ENCODE measurements at regions not wholly inside any gene's neighbourhood (a gene's known extent, or its start where the extent isn't known, plus 50 kb on each side); places are given as distances from the start of the nearest gene placed in this dataset.

DNA sequence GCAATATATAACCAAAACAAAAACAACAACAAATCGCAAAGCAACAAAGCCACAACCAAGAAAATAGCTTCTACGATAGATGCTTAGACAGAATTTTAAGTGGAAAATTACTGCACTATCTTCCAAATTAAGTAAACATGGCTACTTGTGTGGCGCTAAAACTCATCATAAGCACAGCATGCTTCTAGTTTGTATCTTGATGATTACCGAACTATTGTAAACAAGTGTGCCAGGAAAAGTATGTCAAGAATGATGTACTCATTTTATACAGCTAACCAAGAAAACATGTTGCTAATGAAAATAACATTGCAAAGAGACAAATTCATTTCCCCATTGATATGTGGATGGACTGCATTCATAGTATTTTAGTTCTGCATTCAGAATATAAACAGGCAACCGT is 271.9 kb upstream of the GPC6 start:
- Histone ChIP-seq H3K79me2 (replicated peaks; ENCODE audit: insufficient read depth, low read length) (no peaks in the 10 kb centered on the region), H3K36me3 (ENCODE audit: insufficient read depth, low read length) (no peaks in the 10 kb centered on the region), H3K27me3 (ENCODE audit: insufficient read depth, low read depth, low read length) (no peaks in the 10 kb centered on the region), H3K9me2 (ENCODE audit: insufficient read depth, low read length) (no peaks in the 10 kb centered on the region), H3K4me2 (ENCODE audit: low read length) (no peak overlapping the region), H4K20me1 (ENCODE audit: insufficient read depth) (no peaks in the 10 kb centered on the region), H3K9me3 (ENCODE audit: low read length) (no peaks in the 10 kb centered on the region), H2AFZ (ENCODE audit: low read depth, low read length) (no peak overlapping the region), H3K27ac (ENCODE audit: low read length) (no peak overlapping the region), H3F3A (ENCODE audit: insufficient read depth, low read length, poor library complexity, severe bottlenecking) (peaks cover 11% of the 10 kb centered on the region), H3K4me3 (ENCODE audit: low read length) (no peak overlapping the region), H3K9ac (ENCODE audit: low read length) (no peak overlapping the region)
- TF ChIP-seq SMC3 (conservative IDR thresholded peaks at IDR 0.05; ENCODE audit: poor library complexity) (no peak), POLR2AphosphoS5 (IDR thresholded peaks at IDR 0.05) (no peak), EP300 (conservative IDR thresholded peaks at IDR 0.05; ENCODE audit: poor library complexity, severe bottlenecking) (no peak), MXI1 (conservative IDR thresholded peaks at IDR 0.05; ENCODE audit: poor library complexity, severe bottlenecking) (no peak), EZH2 (IDR thresholded peaks at IDR 0.05; ENCODE audit: borderline replicate concordance, insufficient read depth, low read length, poor library complexity, severe bottlenecking) (no peak), TAF1 (IDR thresholded peaks at IDR 0.05; ENCODE audit: low read depth) (no peak), RAD21 (conservative IDR thresholded peaks at IDR 0.05) (no peak)
- TF ChIP-seq, protein P1, sequence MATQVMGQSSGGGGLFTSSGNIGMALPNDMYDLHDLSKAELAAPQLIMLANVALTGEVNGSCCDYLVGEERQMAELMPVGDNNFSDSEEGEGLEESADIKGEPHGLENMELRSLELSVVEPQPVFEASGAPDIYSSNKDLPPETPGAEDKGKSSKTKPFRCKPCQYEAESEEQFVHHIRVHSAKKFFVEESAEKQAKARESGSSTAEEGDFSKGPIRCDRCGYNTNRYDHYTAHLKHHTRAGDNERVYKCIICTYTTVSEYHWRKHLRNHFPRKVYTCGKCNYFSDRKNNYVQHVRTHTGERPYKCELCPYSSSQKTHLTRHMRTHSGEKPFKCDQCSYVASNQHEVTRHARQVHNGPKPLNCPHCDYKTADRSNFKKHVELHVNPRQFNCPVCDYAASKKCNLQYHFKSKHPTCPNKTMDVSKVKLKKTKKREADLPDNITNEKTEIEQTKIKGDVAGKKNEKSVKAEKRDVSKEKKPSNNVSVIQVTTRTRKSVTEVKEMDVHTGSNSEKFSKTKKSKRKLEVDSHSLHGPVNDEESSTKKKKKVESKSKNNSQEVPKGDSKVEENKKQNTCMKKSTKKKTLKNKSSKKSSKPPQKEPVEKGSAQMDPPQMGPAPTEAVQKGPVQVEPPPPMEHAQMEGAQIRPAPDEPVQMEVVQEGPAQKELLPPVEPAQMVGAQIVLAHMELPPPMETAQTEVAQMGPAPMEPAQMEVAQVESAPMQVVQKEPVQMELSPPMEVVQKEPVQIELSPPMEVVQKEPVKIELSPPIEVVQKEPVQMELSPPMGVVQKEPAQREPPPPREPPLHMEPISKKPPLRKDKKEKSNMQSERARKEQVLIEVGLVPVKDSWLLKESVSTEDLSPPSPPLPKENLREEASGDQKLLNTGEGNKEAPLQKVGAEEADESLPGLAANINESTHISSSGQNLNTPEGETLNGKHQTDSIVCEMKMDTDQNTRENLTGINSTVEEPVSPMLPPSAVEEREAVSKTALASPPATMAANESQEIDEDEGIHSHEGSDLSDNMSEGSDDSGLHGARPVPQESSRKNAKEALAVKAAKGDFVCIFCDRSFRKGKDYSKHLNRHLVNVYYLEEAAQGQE (IDR thresholded peaks at IDR 0.05; ENCODE audit: borderline replicate concordance): no peak
- TF ChIP-seq, protein P2, sequence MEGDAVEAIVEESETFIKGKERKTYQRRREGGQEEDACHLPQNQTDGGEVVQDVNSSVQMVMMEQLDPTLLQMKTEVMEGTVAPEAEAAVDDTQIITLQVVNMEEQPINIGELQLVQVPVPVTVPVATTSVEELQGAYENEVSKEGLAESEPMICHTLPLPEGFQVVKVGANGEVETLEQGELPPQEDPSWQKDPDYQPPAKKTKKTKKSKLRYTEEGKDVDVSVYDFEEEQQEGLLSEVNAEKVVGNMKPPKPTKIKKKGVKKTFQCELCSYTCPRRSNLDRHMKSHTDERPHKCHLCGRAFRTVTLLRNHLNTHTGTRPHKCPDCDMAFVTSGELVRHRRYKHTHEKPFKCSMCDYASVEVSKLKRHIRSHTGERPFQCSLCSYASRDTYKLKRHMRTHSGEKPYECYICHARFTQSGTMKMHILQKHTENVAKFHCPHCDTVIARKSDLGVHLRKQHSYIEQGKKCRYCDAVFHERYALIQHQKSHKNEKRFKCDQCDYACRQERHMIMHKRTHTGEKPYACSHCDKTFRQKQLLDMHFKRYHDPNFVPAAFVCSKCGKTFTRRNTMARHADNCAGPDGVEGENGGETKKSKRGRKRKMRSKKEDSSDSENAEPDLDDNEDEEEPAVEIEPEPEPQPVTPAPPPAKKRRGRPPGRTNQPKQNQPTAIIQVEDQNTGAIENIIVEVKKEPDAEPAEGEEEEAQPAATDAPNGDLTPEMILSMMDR (IDR thresholded peaks at IDR 0.05; ENCODE audit: poor library complexity, severe bottlenecking): no peak

DNA sequence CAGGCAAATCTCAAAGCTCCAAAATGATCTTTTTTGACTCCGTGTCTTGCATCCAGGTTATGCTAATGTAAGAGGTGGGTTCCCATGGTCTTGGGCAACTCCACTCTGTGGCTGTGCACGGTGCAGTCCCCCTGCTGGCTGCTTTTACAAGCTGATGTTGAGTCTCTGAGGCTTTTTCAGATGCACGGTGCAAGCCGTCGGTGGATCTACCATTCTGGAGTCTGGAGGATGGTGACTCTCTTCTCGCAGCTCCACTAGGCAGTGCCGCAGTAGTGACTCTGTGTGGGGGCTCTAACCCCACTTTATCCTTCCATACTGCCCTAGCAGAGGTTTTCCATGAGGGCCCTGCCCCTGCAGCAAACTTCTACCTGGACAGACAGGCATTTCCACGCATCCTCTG is 266.8 kb upstream of the GPC6 start:
- Histone ChIP-seq H3K4me2 (ENCODE audit: low read length) (no peak overlapping the region), H3K9me3 (ENCODE audit: low read length) (no peaks in the 10 kb centered on the region), H3K4me3 (ENCODE audit: low read length) (no peak overlapping the region), H3K27ac (ENCODE audit: low read length) (no peak overlapping the region), H2AFZ (ENCODE audit: low read depth, low read length) (no peak overlapping the region), H3K9me2 (ENCODE audit: insufficient read depth, low read length) (no peaks in the 10 kb centered on the region), H3F3A (ENCODE audit: insufficient read depth, low read length, poor library complexity, severe bottlenecking) (no peaks in the 10 kb centered on the region), H4K20me1 (ENCODE audit: insufficient read depth) (no peaks in the 10 kb centered on the region), H3K36me3 (ENCODE audit: insufficient read depth, low read length) (no peaks in the 10 kb centered on the region), H3K27me3 (ENCODE audit: insufficient read depth, low read depth, low read length) (no peaks in the 10 kb centered on the region), H3K9ac (ENCODE audit: low read length) (no peak overlapping the region), H3K79me2 (replicated peaks; ENCODE audit: insufficient read depth, low read length) (no peaks in the 10 kb centered on the region)
- TF ChIP-seq TAF1 (IDR thresholded peaks at IDR 0.05; ENCODE audit: low read depth): no peak
- TF ChIP-seq, protein P1 (IDR thresholded peaks at IDR 0.05; ENCODE audit: borderline replicate concordance): no peak
- TF ChIP-seq EP300 (conservative IDR thresholded peaks at IDR 0.05; ENCODE audit: poor library complexity, severe bottlenecking): no peak
- no peak for TF ChIP-seq RAD21 (conservative IDR thresholded peaks at IDR 0.05)
- no peak for TF ChIP-seq MXI1 (conservative IDR thresholded peaks at IDR 0.05; ENCODE audit: poor library complexity, severe bottlenecking)
- TF ChIP-seq, protein P2 (IDR thresholded peaks at IDR 0.05; ENCODE audit: poor library complexity, severe bottlenecking): no peak
- no peak for TF ChIP-seq EZH2 (IDR thresholded peaks at IDR 0.05; ENCODE audit: borderline replicate concordance, insufficient read depth, low read length, poor library complexity, severe bottlenecking)
- no peak for TF ChIP-seq SMC3 (conservative IDR thresholded peaks at IDR 0.05; ENCODE audit: poor library complexity)
- no peak for TF ChIP-seq POLR2AphosphoS5 (IDR thresholded peaks at IDR 0.05)
